ENCODE measurements at regions not wholly inside any gene's neighbourhood (a gene's known extent, or its start where the extent isn't known, plus 50 kb on each side); places are given as distances from the start of the nearest gene placed in this dataset.
A peak's percentile ranks its signal among the peaks of the same experiment; 100 is the strongest.
"Not testable (repeated sequence)": the region's sequence is repeated elsewhere in the genome, so short reads cannot be mapped to it uniquely, and the experiment has no call there.

DNA sequence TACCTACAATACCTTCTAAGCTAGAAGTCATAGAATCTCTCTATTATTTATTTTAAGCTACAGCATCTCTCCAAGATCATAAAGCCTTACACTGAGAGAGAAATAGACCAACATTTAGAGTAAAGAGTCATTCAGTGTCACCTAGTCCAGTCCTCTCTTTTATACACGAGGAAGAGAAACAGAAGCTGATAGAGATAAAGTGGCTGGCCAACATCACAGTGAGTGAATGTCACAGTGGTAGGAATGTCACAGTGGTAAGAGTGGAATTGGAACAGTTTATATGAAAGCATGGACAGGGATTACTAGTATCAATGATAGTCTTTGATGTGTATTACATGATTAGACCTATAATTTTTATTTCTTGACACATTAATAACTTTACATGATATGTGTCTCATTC lies 307.8 kb upstream of the NBPF12 start:
- DNase-seq: not testable (repeated sequence)

- not testable (repeated sequence) for DNase-seq
These were observed 319.5 kb upstream of the NBPF12 start for GRCh38 chr1:146618582-146618981.

DNA sequence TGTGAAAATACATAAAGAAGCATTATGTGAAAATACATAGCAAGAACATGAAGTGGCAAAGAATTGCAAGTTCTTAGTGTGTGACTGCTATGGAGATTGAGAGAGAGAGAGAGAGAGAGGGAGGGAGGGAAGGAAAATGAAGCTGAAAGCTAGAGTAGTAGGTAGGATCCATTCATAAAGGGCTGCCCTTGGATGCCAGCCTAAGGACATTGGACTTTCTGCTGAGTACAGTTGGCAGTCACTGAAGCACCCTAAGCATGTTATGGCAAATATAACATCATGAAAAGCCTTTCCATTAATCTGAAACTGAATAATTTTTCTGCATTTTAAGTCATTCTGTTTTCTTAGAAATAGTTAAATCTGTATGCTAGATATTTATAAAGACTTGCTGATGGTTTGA lies 333.4 kb upstream of the NBPF12 start:
- DNase-seq: not testable (repeated sequence)

GRCh38 chr1:146600720-146601307 lies 337.3 kb upstream of the NBPF12 start:
- not testable (repeated sequence) for DNase-seq

GRCh38 chr1:146599906-146600305 lies 338.2 kb upstream of the NBPF12 start:
- DNase-seq: not testable (repeated sequence)

- not testable (repeated sequence) for DNase-seq
These were observed 352.4 kb upstream of the NOTCH2NLA start for GRCh38 chr1:146581229-146581628.

GRCh38 chr1:146567541-146567940 lies 338.7 kb upstream of the NOTCH2NLA start:
- not testable (repeated sequence) for DNase-seq

DNA sequence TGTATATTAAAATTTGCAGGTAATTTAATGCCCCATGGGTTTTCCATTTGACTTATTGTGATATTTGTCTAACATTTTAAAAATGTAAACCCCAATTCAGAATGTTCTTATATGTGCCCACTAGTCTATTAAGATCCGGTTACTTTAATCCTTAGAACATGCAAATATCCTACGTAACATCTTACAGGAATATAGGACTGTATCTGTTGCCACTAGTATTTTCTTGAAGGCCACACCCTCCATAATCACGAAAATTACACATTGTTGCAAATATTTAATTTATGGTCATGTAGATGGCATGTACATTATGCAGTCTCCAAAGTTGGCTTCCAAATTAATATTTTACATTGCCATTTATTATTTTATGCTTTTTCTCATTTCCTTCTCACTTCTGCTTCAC lies 329.2 kb upstream of the NOTCH2NLA start:
- DNase-seq: not testable (repeated sequence)

- DNase-seq: not testable (repeated sequence)
These were observed 327.6 kb upstream of the NOTCH2NLA start for GRCh38 chr1:146556405-146556804.

DNA sequence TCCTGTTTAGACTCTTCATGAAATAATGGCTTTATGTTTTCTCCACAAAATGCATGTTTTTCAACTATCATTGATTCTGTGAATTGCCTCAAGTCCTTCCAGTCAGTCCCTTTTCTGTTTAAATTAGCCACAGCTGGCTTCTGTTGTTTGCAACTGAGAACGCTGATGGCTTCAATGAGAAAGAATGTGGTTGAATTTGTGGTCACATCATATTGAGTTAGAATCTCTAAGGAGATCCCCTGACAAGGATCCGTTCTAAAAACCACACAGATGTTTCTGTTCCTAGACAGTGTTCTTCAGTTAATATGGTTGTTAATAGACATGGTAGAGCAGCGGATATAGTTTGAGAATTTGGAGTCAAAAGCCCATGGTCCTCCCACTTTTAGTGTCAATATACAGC lies 323.6 kb upstream of the NOTCH2NLA start:
- not testable (repeated sequence) for DNase-seq

DNA sequence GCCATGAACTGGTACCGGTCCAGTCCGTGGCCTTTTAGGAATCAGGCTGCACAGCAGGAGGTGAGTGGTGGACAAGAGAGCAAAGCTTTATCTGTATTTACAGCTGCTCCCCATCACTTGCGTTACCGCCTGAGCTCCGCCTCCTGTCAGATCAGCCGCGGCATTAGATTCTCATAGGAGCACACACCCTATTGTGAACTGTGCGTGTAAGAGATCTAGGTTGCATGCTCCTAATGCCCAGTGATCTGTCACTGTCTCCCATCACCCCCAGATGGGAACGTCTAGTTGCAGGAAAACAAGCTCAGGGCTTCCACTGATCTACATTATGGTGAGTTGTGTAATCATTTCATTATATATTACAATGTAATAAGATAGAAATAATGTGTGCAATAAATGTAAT lies 319.9 kb upstream of the NOTCH2NLA start:
- not testable (repeated sequence) for DNase-seq

- DNase-seq: not testable (repeated sequence)
These were observed 317.4 kb upstream of the NOTCH2NLA start for GRCh38 chr1:146546189-146546588.

DNA sequence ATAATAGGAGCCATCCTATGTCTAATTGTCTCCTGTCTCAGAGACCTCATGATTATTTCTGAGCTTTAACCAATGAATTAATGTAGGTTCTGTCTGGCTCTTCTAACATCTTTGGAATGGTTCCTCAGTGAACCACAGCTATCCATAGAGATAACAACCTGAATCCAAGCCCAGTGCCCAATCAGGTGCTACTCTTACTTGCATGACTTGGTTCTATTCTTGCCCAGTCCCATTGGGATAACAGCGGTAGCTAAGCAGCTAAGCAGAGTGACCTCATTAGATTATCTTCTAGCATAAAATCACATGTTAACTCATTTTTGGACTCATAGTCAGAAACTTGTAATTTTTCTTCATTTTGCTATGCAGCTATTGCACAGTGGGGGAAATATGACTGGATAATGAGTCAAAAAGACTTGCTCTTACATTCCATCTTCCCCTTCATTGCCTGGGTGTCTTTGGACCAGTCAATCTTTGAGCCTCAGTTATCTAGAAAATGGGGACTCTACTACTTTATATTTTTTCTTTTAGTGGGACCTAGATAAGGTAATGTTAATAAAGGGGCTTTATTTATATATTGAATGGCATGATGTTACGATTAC lies 309.1 kb upstream of the NOTCH2NLA start:
- DNase-seq: peak; percentile 9

DNA sequence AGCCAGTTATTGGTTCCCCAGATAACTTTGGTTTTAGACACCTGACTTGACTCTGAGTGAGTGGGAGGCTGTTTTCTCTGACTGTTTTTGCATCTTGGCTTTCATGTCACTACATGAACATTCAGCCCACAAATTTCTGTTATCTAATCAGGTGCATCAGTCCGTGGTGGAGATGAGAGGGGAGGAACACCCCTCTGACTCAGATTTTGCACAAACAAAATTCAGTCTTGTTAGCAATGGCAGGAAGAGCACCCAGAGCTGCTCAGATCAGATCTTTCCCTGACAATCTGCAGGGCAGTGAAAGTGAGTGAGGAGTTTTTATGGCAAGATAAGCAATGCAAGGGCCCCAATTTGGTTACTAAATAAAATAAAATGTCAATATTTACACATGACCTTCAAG lies 307.2 kb upstream of the NOTCH2NLA start:
- not testable (repeated sequence) for DNase-seq

- not testable (repeated sequence) for DNase-seq
These were observed 306.8 kb upstream of the NOTCH2NLA start for GRCh38 chr1:146535575-146535974.

DNA sequence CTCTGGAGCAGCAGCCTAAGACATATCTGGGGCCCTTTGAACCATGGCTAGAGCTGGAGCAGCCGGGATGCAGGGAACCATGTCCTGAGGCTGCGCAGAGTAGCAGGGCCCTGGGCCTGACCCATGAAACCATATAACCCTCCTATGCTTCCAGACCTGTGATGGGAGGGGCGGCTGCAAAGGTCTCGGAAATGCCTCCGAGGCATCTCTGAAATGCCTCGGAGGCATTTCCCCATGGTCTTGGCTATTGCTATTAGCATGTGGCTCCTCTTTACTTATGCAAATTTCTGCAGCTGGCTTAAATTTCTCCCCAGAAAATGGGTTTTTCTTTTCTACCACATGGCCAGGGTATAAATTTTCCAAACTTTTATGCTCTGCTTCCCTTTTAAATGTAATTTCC lies 302.1 kb upstream of the NOTCH2NLA start:
- DNase-seq: not testable (repeated sequence)

- not testable (repeated sequence) for DNase-seq
These were observed 294.0 kb upstream of the NOTCH2NLA start for GRCh38 chr1:146522812-146523211.

GRCh38 chr1:146522345-146522744 lies 293.5 kb upstream of the NOTCH2NLA start:
- not testable (repeated sequence) for DNase-seq

GRCh38 chr1:146521804-146522203 lies 293.0 kb upstream of the NOTCH2NLA start:
- not testable (repeated sequence) for DNase-seq

GRCh38 chr1:146513754-146514153 lies 284.9 kb upstream of the NOTCH2NLA start:
- DNase-seq: not testable (repeated sequence)

GRCh38 chr1:146511047-146511777 lies 282.4 kb upstream of the NOTCH2NLA start:
- DNase-seq: not testable (repeated sequence)

DNA sequence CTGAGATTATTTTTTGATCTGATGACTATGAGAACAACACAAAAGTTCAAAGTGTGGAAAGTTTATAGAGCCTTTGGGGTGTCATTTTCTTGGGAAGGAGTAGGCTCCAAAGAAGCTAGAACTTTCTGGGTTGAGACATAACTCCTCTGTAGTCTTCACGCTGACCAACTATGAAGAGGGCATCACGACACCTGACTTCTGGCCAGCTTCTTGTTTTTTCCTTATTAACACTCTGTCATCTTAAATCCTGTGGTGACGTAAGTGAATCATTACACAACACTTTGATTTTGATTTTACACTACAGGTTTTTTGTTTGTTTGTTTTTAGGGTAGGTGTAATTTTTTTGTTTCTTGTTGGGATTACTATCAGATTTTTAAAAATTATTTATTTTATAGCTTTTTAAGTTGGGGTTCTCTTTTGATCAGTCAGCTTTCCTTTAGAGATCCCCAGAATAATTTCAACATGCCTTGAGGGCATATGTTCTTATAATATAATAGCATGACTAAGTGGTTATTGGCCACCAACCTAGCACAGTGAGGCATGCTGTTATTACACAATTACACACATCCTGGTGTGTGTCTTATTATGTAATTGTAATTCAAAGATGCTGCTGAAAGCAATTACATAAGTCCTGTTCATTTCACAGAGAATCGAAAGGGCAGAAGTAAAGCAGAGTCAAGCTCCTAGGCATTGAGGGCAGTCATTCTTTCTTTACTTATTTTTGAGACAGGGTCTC lies 281.6 kb upstream of the NOTCH2NLA start:
- DNase-seq: not testable (repeated sequence)

DNA sequence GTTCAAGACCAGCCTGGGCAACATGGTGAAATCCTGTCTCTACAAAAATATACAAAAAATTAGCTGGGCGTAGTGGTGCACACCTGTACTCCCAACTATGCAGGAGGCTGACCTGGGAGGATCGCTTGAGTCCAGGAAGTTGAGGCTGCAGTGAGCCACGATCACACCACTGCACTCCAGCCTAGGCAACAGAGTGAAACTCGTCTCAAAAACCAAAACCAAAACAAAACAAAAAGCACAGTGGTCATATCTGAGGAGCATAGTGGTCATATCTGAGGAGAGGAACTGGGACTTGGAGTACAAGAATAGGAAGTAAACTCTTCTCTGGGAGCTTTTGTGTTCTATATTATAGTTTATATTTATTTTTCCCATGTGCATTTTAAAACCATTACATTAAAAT lies 275.3 kb upstream of the NOTCH2NLA start:
- not testable (repeated sequence) for DNase-seq
